ENCODE measurements at regions not wholly inside any gene's neighbourhood (a gene's known extent, or its start where the extent isn't known, plus 50 kb on each side); places are given as distances from the start of the nearest gene placed in this dataset.

DNA sequence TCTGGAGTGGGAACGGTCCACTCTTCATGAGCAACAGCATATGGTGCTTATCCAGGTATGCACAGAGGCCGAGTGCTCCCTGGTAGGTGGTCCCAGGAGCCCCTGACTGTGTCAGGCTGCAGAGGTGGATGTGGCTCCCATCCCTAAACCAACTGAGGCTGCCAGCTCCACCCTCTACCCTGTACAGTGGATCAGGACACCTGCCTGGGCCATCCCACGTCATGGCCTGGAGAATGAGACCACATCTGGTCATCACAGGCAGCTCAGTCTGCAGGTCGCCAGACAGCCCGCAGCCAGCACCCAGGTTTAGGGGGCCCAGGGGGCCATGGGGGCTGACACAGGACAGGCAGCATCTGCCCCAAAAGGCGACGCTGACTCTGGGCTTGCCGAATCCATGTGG, 100.3 kb upstream of the TMEM18 start:
- Histone ChIP-seq H3K27ac (ENCODE audit: insufficient read length, low read depth, low read length) (no peak overlapping the region), H4K91ac (ENCODE audit: insufficient read length, low read depth, low read length) (no peak overlapping the region), H4K20me1 (ENCODE audit: control insufficient read depth, insufficient read depth, insufficient read length) (no peaks in the 10 kb centered on the region), H2BK120ac (ENCODE audit: low read depth, low read length, poor library complexity, severe bottlenecking) (no peak overlapping the region), H3K56ac (ENCODE audit: insufficient read length, low read depth, low read length) (no peak overlapping the region), H3T11ph (ENCODE audit: low read length) (no peak overlapping the region), H3K18ac (ENCODE audit: insufficient read length, low read depth, low read length) (no peak overlapping the region), H3K4ac (ENCODE audit: low read depth, low read length) (no peak overlapping the region), H3K79me1 (ENCODE audit: insufficient read depth, low read depth, low read length, poor library complexity, severe bottlenecking) (no peaks in the 10 kb centered on the region), H3K9me3 (ENCODE audit: control insufficient read depth, low read depth, low read length) (no peaks in the 10 kb centered on the region), H2BK20ac (ENCODE audit: low read depth, low read length, poor library complexity, severe bottlenecking) (no peak overlapping the region), H3K4me1 (ENCODE audit: insufficient read depth, low read length) (peaks cover 6% of the 10 kb centered on the region; the same call in 1 of the 2 replicates), H2AFZ (ENCODE audit: low read length) (no peak overlapping the region), H2BK15ac (ENCODE audit: low read depth, low read length) (no peak overlapping the region), H3K23me2 (ENCODE audit: insufficient read length, low read depth, low read length, poor library complexity, severe bottlenecking) (no peaks in the 10 kb centered on the region), H4K8ac (replicated peaks; ENCODE audit: insufficient read length, low read depth, low read length) (no peak overlapping the region), H3K4me2 (ENCODE audit: insufficient read depth, insufficient read length, low read length) (no peak overlapping the region), H2BK12ac (ENCODE audit: insufficient read length, low read depth, low read length) (no peak overlapping the region), H3K9ac (ENCODE audit: extremely low read depth, insufficient read length, low read length) (no peak overlapping the region), H3K27me3 (ENCODE audit: insufficient read depth, low read length) (no peaks in the 10 kb centered on the region), H4K5ac (ENCODE audit: insufficient read length, low read depth, low read length) (no peak overlapping the region), H2AK5ac (ENCODE audit: insufficient read length, low read length) (no peak overlapping the region), H3K23ac (ENCODE audit: insufficient read length, low read depth, low read length) (no peak overlapping the region), H3K79me2 (ENCODE audit: insufficient read depth, low read length) (no peaks in the 10 kb centered on the region), H3K14ac (ENCODE audit: insufficient read depth, low read length) (no peak overlapping the region; the same call in 1 of the 2 replicates), H2BK5ac (ENCODE audit: insufficient read length, low read length) (no peak overlapping the region)
- Mint-ChIP-seq H3K27me3 (ENCODE audit: low read depth) (peaks cover 3% of the 10 kb centered on the region), H3K27ac (no peak overlapping the region), H3K36me3 (ENCODE audit: insufficient read depth in 1 of 3, low read depth in 3 of 3) (peaks cover 0 to 3% (median 0%) of the 10 kb centered on the region in 3 experiments; a peak in 3 of 7 replicates), H3K4me1 (peaks cover 42 to 53% of the 10 kb centered on the region in 2 experiments), H3K9me3 (peaks cover 4 to 7% of the 10 kb centered on the region in 2 experiments; a peak in 3 of 5 replicates), H3K4me3 (no peak overlapping the region)
- TF ChIP-seq, protein P1, sequence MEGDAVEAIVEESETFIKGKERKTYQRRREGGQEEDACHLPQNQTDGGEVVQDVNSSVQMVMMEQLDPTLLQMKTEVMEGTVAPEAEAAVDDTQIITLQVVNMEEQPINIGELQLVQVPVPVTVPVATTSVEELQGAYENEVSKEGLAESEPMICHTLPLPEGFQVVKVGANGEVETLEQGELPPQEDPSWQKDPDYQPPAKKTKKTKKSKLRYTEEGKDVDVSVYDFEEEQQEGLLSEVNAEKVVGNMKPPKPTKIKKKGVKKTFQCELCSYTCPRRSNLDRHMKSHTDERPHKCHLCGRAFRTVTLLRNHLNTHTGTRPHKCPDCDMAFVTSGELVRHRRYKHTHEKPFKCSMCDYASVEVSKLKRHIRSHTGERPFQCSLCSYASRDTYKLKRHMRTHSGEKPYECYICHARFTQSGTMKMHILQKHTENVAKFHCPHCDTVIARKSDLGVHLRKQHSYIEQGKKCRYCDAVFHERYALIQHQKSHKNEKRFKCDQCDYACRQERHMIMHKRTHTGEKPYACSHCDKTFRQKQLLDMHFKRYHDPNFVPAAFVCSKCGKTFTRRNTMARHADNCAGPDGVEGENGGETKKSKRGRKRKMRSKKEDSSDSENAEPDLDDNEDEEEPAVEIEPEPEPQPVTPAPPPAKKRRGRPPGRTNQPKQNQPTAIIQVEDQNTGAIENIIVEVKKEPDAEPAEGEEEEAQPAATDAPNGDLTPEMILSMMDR (conservative IDR thresholded peaks at IDR 0.05): no peak
- no CpG with 5 or more reads among the region's 8 CpGs for WGBS (ENCODE audit: extremely low coverage, insufficient read length, low lambda C conversion rate)
- DNase-seq: no peak

All from H9 (cell line).